SJSA1 (cell line): ENCODE measurements at regions not wholly inside any gene's neighbourhood (a gene's known extent, or its start where the extent isn't known, plus 50 kb on each side); places are given as distances from the start of the nearest gene placed in this dataset.

Source experiments
- DNase-seq, 2 experiments: peaks; one replicate each; pipeline ENCODE4 v3.0.0-alpha.2; 2015 to 2020; ENCODE audit warnings: low spot score in 2 of 2, low read depth in 1 of 2
- H3K27ac ChIP-seq: fragments of 250-450 bp; sonication (Bioruptor Pico); 2 replicates; pipeline ENCODE4 v1.5.1; 2020; ENCODE audit warnings: mild to moderate bottlenecking, moderate library complexity
- H3K27me3 ChIP-seq: fragments of 250-450 bp; sonication (Bioruptor Pico); replicated peaks from 2 replicates; pipeline ENCODE4 v1.5.1; 2020; ENCODE audit warnings: mild to moderate bottlenecking, moderate library complexity
- H3K36me3 ChIP-seq: fragments of 250-450 bp; sonication (Bioruptor Pico); 2 replicates; pipeline ENCODE4 v1.5.1; 2020; ENCODE audit warnings: mild to moderate bottlenecking
- H3K4me1 ChIP-seq: fragments of 250-450 bp; sonication (Bioruptor Pico); replicated peaks from 2 replicates; pipeline ENCODE4 v1.6.1; 2021; ENCODE audit warnings: mild to moderate bottlenecking
- H3K4me3 ChIP-seq: fragments of 250-450 bp; sonication (Bioruptor Pico); 2 replicates; pipeline ENCODE4 v1.5.1; 2020; ENCODE audit warnings: mild to moderate bottlenecking
- H3K9me3 ChIP-seq: fragments of 250-450 bp; sonication (Bioruptor Pico); replicated peaks from 2 replicates; pipeline ENCODE4 v1.5.1; 2020; ENCODE audit warnings: mild to moderate bottlenecking

DNA sequence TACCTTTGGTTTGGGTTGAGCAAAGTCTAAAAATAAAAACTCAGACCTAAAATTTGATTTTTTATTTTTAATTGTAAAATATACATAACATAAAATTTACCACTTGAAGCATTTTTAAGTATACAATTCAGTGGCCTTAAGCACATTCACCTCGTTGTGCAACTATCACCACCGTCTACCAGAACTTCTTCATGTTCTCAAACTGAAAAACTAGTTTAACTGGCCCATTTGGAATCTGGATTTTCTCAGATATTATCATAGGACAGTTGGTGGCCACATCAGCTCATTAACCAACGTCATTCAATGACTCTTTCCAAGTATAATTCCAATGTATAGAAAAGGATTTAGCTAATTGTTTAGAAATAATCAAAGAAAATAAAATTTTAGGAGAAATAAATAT, 319.3 kb downstream of the TLE1 start:
- H3K27ac ChIP-seq, result no peak overlapping the region
- DNase-seq, result no peak
- no peaks in the 10 kb centered on the region for H3K9me3 ChIP-seq
- no peak overlapping the region for H3K4me3 ChIP-seq
- H3K36me3 ChIP-seq, result no peaks in the 10 kb centered on the region
- no peaks in the 10 kb centered on the region for H3K4me1 ChIP-seq
- no peaks in the 10 kb centered on the region for H3K27me3 ChIP-seq

DNA sequence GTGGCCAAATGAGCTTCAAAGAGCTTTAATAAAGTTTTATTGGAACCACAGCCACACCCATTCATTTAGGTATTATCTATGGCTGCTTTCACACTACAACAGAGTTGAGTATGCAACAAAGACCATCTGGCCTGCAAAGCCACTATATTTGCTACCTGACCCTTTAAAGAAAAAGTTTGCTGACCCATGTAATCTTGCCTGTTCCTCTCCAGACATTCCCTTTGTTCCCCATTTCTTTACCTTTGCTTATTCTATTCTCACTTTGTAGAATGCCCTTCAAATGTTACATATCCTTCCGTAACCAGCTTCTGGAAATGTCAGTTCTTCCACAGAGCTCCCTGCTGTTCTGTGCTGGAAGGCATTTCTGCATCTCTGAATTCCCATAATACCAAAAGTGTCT, 320.2 kb downstream of the TLE1 start:
- Histone ChIP-seq H3K27ac (no peak overlapping the region), H3K4me3 (no peak overlapping the region), H3K4me1 (no peaks in the 10 kb centered on the region), H3K36me3 (no peaks in the 10 kb centered on the region), H3K27me3 (no peaks in the 10 kb centered on the region), H3K9me3 (0 out of 2 replicates have a peak, but pooled peaks cover 4% of the 10 kb centered on the region)
- no peak for DNase-seq

DNA sequence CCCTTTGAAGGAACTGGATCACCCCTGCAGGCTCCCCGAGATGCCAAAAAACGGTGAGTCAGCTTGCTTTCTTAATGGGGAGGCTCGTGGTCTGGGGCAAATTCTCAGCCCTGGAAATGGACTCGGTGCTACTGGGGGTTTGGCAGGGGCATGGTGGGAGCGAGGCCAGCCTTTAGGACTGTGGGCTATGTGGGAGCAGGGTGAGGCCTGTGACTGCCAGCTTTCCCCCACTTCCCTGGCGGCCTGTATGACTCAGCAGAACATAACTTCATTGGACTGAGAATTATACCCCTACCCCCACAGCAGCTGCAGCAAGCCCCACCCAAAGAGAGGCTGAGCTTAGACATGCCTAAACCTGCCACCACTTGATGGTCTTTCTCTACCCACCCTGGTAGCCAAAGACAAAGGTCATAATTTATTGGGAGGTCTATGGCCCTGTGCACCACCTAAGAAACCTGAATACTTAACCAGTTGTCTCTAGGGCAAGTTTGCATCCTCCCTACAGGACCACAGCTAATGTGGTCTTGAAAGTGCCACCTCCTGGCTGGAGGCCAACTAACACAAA, 325.3 kb downstream of the TLE1 start:
- no peak overlapping the region for H3K27ac ChIP-seq
- H3K27me3 ChIP-seq, result no peaks in the 10 kb centered on the region
- H3K9me3 ChIP-seq, result 0 out of 2 replicates have a peak, but pooled peaks cover 4% of the 10 kb centered on the region
- no peaks in the 10 kb centered on the region for H3K36me3 ChIP-seq
- no peaks in the 10 kb centered on the region for H3K4me1 ChIP-seq
- no peak for DNase-seq
- no peak overlapping the region for H3K4me3 ChIP-seq

DNA sequence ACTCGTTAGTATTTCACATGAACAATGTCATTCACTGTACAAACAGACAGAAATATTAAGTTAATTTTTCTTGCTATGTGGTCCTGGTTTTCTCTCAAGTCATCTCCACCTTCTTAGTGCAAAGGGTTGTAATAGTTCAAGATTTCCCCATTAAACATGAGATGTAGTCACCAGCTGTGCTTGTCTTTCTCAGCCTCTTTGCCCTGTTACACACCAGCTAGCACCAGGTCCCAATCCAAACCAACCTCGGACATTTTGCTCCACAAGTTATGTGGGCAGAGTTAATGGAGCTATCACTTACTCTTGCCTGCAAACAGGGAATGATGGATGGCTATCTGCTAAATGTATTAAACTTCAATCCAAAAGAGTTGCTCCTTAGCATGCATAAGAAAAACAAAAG, 328.1 kb downstream of the TLE1 start:
- H3K27me3 ChIP-seq, result no peaks in the 10 kb centered on the region
- no peak overlapping the region for H3K4me3 ChIP-seq
- H3K4me1 ChIP-seq, result no peaks in the 10 kb centered on the region
- H3K36me3 ChIP-seq, result no peaks in the 10 kb centered on the region
- no peak for DNase-seq
- H3K27ac ChIP-seq, result no peak overlapping the region
- H3K9me3 ChIP-seq, result 0 out of 2 replicates have a peak, but pooled peaks cover 4% of the 10 kb centered on the region

DNA sequence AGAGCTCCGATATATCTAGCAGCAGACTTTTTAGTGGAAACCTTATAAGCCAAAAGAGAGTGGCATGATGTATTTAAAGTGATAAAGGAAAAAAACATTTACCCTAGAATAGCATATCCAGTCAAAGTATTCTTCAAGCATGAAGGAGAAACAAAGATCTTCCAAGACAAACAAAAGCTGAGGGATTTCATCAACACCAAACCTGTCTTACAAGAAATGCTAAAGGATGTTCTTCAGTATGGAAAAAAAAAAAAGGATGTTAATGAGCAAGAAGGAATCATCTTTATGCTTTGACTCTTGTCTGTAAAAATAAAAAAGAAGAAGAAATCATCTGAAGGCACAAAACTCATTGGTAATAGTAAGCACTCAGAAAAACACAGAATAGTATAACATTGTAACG, 338.2 kb downstream of the TLE1 start:
- DNase-seq, result no peak
- no peak overlapping the region for H3K27ac ChIP-seq
- no peaks in the 10 kb centered on the region for H3K4me1 ChIP-seq
- H3K27me3 ChIP-seq, result no peaks in the 10 kb centered on the region
- no peaks in the 10 kb centered on the region for H3K9me3 ChIP-seq
- H3K4me3 ChIP-seq, result no peak overlapping the region
- no peaks in the 10 kb centered on the region for H3K36me3 ChIP-seq

DNA sequence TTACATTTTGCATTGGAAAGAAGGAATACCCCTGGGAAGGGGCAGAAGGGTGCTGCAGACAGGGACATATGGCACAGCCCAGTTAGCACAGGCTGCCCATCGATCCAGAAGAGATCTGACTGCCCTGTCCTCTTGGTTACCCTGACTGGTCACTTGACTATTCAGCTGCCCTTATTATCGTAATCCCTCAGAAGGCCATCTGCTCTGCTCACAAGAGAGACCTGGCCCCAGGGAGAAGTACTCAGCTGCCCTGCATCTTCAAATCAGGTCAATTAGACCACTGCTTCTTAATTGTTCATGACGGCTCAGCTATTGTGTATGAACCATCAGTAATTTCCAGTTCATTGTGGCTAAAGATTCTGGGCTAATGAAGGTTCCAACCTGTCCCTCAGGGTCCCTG, 345.0 kb downstream of the TLE1 start:
- DNase-seq, result no peak
- Histone ChIP-seq H3K36me3 (no peaks in the 10 kb centered on the region), H3K27me3 (no peaks in the 10 kb centered on the region), H3K9me3 (no peaks in the 10 kb centered on the region), H3K27ac (no peak overlapping the region), H3K4me1 (no peaks in the 10 kb centered on the region), H3K4me3 (no peak overlapping the region)

DNA sequence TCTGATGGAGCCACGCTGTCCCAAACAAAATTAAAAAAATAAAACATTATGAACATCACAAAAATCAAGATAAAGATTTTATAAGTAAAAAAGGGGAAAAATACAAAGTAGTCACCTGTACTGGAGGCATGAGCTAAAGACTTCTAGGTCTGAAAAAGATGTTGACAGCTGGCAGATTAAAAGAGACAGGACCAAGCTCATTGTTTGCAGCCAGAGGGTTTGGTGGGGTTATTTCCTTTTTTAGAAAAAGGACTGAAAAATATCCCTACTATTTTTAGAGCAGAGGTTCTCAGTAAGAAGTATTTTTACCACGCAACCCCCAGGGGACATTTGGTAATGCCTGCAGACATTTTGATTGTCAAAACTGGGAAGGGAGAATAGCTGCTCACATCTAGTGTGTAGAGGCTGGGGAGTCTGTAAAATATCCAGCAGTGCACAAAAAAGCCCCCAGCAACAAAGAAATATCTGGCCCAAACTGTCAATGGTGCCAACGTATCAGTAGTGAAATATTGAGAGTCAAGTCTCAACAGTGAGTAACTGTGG, 353.4 kb downstream of the TLE1 start:
- DNase-seq, result no peak

DNA sequence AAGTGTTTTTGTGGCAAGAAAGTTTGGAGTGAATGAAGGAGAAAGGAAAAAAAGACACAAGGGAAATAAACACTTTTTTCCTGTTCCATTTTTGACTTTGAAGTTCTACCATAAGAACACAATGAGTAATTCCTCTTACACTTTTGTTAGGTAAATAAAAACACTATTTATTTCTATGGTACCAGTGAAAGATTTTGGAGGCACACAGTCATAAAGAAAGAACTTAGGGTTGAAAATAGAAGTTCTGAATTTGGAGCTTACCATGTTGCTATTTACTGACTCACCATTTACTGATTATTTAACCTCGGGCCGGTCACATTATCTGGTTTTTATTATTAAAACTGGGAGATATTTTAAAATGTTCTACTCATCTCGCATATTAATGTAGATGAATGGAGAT, 367.8 kb downstream of the TLE1 start:
- DNase-seq, result peak in 1 of 2 experiments; percentile 38
- H3K4me1 ChIP-seq, result peaks cover 14% of the 10 kb centered on the region
- no peak overlapping the region for H3K27ac ChIP-seq
- no peak overlapping the region for H3K4me3 ChIP-seq
- H3K27me3 ChIP-seq, result no peaks in the 10 kb centered on the region
- H3K36me3 ChIP-seq, result no peaks in the 10 kb centered on the region
- H3K9me3 ChIP-seq, result peaks cover 3% of the 10 kb centered on the region; the same call in 1 of the 2 replicates

More for the DNA sequence above, 353.4 kb downstream of the TLE1 start:
- H3K4me3 ChIP-seq, result no peak overlapping the region
- no peak overlapping the region for H3K27ac ChIP-seq
- H3K4me1 ChIP-seq, result peaks cover 5% of the 10 kb centered on the region
- H3K36me3 ChIP-seq, result no peaks in the 10 kb centered on the region
- no peaks in the 10 kb centered on the region for H3K27me3 ChIP-seq
- H3K9me3 ChIP-seq, result no peaks in the 10 kb centered on the region

DNA sequence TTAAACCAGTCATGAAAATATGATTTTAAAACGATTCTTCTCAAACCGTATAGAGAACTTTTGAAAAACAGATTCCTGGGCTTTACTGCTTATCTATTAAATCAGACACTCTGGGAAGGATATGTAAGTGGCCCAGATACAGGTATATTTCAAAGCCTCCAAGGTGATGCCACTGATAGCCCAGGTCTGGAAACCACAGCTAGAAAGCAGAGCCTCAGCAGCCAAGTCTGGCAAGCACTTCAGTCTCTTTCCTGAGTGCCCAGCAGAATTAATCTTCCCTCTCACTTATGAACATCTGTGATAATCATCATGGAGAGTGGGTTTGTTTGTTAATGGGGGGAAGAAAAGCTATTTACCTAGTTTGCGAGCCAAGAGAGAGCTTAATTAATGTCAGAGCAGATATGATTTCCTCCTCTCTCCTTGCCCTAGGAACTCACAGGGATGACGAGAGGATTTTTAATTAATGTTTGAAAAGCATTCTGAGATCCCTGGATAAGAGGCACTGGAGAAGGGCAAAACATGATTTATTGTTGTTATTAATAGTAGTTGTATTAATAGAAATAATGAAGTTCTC, 368.4 kb downstream of the TLE1 start:
- DNase-seq, result no peak
- no peaks in the 10 kb centered on the region for H3K27me3 ChIP-seq
- no peak overlapping the region for H3K4me3 ChIP-seq
- no peaks in the 10 kb centered on the region for H3K36me3 ChIP-seq
- H3K4me1 ChIP-seq, result peaks cover 14% of the 10 kb centered on the region
- H3K9me3 ChIP-seq, result peaks cover 3% of the 10 kb centered on the region; the same call in 1 of the 2 replicates
- no peak overlapping the region for H3K27ac ChIP-seq

DNA sequence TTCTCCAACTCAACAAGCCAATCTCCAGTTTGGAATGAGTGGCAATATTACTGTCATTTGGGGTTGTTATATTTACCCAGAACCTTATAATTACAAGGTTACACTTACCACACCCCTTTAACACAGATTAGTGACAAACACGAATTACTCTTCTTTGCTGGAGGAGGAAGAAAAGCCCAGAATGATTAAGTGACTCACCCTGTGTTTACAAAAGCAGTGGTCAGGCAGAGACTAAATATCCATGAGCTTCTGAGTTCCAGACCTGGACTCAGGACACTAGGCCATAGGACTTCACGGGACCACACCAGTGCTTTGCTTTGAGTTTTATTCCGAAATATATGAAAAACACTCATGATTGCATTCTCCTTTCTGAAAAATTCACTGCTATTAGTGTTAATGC, 370.8 kb downstream of the TLE1 start:
- peak in 1 of 2 experiments; percentile 46 for DNase-seq
- H3K9me3 ChIP-seq, result no peaks in the 10 kb centered on the region
- no peaks in the 10 kb centered on the region for H3K36me3 ChIP-seq
- no peak overlapping the region for H3K27ac ChIP-seq
- no peak overlapping the region for H3K4me3 ChIP-seq
- H3K4me1 ChIP-seq, result peaks cover 20% of the 10 kb centered on the region
- H3K27me3 ChIP-seq, result no peaks in the 10 kb centered on the region

DNA sequence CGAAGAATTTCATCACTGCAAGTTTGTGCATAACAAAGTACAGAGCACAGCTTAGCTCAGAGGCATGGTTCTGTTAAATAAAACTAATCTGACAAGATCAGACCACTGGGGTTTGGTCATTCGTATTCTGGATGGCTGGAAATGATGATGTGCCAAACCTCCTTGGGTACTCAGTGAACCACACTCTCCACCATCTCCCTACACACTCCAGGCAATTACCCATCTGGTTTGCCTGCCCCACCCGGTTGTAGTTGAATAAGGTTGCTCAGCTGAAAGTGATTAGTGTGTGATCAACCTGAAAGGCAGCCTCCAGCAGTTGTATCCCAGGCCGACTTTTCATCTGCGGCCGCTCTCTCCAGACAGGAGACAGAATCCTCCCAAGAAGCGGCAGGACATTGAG, 371.4 kb downstream of the TLE1 start:
- DNase-seq, result no peak
- no peak overlapping the region for H3K4me3 ChIP-seq
- no peaks in the 10 kb centered on the region for H3K9me3 ChIP-seq
- no peaks in the 10 kb centered on the region for H3K27me3 ChIP-seq
- H3K36me3 ChIP-seq, result no peaks in the 10 kb centered on the region
- H3K4me1 ChIP-seq, result peaks cover 20% of the 10 kb centered on the region
- H3K27ac ChIP-seq, result no peak overlapping the region

DNA sequence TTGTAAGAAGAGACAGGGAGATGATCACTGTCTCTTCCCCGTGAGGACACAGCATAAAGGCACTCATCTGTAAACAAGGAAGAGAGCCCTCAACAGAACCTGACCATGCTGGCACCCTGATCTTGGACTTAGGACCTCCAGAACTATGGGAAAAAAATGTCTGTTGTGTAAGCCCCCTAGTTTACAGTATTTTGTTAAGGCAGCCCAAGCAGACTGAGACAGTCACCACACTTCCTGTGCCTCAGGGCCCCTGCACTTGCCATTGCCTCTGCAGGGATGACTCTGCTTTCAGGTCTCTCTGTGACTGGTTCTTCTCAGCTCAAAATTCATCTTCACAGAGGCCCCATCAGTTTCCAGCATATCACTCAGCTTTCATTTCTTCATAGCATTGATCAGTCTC, 372.1 kb downstream of the TLE1 start:
- no peak overlapping the region for H3K27ac ChIP-seq
- no peaks in the 10 kb centered on the region for H3K9me3 ChIP-seq
- no peaks in the 10 kb centered on the region for H3K27me3 ChIP-seq
- H3K4me1 ChIP-seq, result peaks cover 20% of the 10 kb centered on the region
- H3K36me3 ChIP-seq, result no peaks in the 10 kb centered on the region
- H3K4me3 ChIP-seq, result no peak overlapping the region
- DNase-seq, result no peak

DNA sequence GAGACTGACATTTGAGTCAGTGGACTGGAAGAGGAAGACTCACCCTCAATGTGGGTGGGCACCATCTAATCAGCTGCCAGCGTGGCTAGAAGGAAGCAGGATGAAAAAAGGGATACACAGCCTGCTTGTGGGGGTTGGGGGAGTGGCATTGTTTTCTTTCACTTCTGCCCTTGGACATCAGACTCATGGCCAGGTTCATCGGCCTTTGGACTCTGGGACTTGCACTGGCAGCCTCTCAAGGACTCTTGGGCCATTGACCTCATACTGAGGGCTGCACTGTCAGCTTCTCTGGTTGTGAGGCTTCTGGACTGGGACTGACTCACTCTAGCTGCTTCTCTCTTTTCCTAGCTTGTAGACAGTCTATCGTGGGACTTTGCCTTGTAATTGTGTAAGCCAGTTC, 374.9 kb downstream of the TLE1 start:
- H3K9me3 ChIP-seq, result no peaks in the 10 kb centered on the region

DNA sequence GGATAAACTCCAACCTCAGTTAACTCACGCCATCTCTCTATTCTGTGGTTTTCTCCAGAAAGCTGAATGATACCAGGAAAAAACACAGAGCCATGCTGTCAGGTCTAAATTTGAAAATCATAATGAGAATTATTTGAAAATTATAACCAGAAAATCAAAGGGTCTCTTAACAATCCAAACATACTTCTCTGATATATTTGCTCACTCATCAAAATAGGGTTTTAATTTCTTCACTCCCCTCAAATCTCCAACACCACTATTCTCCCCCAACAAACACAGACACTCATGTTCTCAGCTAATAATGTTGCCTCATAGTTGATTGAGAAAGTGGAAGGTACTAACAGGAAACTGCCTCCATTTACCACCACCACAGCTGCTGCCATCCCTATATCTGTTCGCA, 375.5 kb downstream of the TLE1 start:
- no peaks in the 10 kb centered on the region for H3K36me3 ChIP-seq
- no peak overlapping the region for H3K27ac ChIP-seq
- DNase-seq, result no peak
- no peaks in the 10 kb centered on the region for H3K27me3 ChIP-seq
- no peak overlapping the region for H3K4me3 ChIP-seq
- H3K9me3 ChIP-seq, result no peaks in the 10 kb centered on the region
- H3K4me1 ChIP-seq, result peaks cover 14% of the 10 kb centered on the region

More for the DNA sequence above, 374.9 kb downstream of the TLE1 start:
- no peaks in the 10 kb centered on the region for H3K36me3 ChIP-seq
- H3K4me3 ChIP-seq, result no peak overlapping the region
- DNase-seq, result peak in 1 of 2 experiments; percentile 2
- H3K27me3 ChIP-seq, result no peaks in the 10 kb centered on the region
- peaks cover 17% of the 10 kb centered on the region for H3K4me1 ChIP-seq
- H3K27ac ChIP-seq, result no peak overlapping the region
